GM23338 (cell line): ENCODE measurements at regions not wholly inside any gene's neighbourhood (a gene's known extent, or its start where the extent isn't known, plus 50 kb on each side); places are given as distances from the start of the nearest gene placed in this dataset.

Experiments used
- ATAC-seq: fragments of 200-7000 bp; cut with Tn5 transposase; 3 replicates; pipeline ENCODE4 v1.9.1; 2020
- DNase-seq: peaks from one replicate; pipeline ENCODE4 v3.0.0-alpha.2; 2015; ENCODE audit warnings: low spot score
- H2AFZ ChIP-seq: fragments of 200-600 bp; sonication (generic); 2 replicates; pipeline ENCODE4 v1.8.0; 2016; ENCODE audit warnings: antibody characterized with exemption, mild to moderate bottlenecking, moderate library complexity
- H3F3A ChIP-seq: fragments of 200-600 bp; sonication (generic); replicated peaks from 2 replicates; pipeline ENCODE4 v1.8.0; 2017; ENCODE audit warnings: antibody characterized with exemption, mixed run types, low read depth
- H3K27ac ChIP-seq: fragments of 200-600 bp; sonication (generic); 2 replicates; pipeline ENCODE4 v1.6.1; 2016; ENCODE audit warnings: low read depth
- H3K27me3 ChIP-seq: fragments of 200-600 bp; sonication (generic); 2 replicates; pipeline ENCODE4 v1.8.0; 2016; ENCODE audit warnings: mild to moderate bottlenecking, mixed run types, moderate library complexity; ENCODE audit not compliant: insufficient read depth
- H3K36me3 ChIP-seq: fragments of 200-600 bp; sonication (generic); 2 replicates; pipeline ENCODE4 v1.8.0; 2016; ENCODE audit warnings: mild to moderate bottlenecking; ENCODE audit not compliant: insufficient read depth
- H3K4me1 ChIP-seq: fragments of 200-600 bp; sonication (generic); 2 replicates; pipeline ENCODE4 v1.8.0; 2016; ENCODE audit warnings: mild to moderate bottlenecking, moderate library complexity; ENCODE audit not compliant: insufficient read depth
- H3K4me2 ChIP-seq: fragments of 200-600 bp; sonication (generic); 2 replicates; pipeline ENCODE4 v1.7.1; 2017; ENCODE audit warnings: mixed run types
- H3K4me3 ChIP-seq: fragments of 200-600 bp; sonication (generic); 2 replicates; pipeline ENCODE4 v1.6.1; 2016; ENCODE audit warnings: mixed run types
- H3K79me2 ChIP-seq: fragments of 200-600 bp; sonication (generic); replicated peaks from 2 replicates; pipeline ENCODE4 v1.8.0; 2017; ENCODE audit warnings: mild to moderate bottlenecking; ENCODE audit not compliant: insufficient read depth
- H3K9me2 ChIP-seq: fragments of 200-600 bp; sonication (generic); 2 replicates; pipeline ENCODE4 v1.8.0; 2017; ENCODE audit not compliant: insufficient read depth
- H4K20me1 ChIP-seq: fragments of 200-600 bp; sonication (generic); replicated peaks from 2 replicates; pipeline ENCODE4 v1.8.0; 2017; ENCODE audit warnings: mild to moderate bottlenecking; ENCODE audit not compliant: insufficient read depth
- H3K27ac Mint-ChIP-seq: 2 replicates; pipeline ENCODE4 v1.8.0; 2020; ENCODE audit warnings: inconsistent platforms, mild to moderate bottlenecking, moderate library complexity, mixed read lengths
- H3K27me3 Mint-ChIP-seq: 3 replicates; pipeline ENCODE4 v1.8.0; 2022; ENCODE audit warnings: low read depth, mild to moderate bottlenecking, moderate library complexity, mixed read lengths, inconsistent platforms; ENCODE audit not compliant: insufficient read depth, poor library complexity
- H3K36me3 Mint-ChIP-seq: 3 replicates; pipeline ENCODE4 v1.8.0; 2021; ENCODE audit warnings: low read depth, mild to moderate bottlenecking, inconsistent platforms, moderate library complexity, mixed read lengths
- H3K4me1 Mint-ChIP-seq: 3 replicates; pipeline ENCODE4 v1.8.0; 2020; ENCODE audit warnings: mild to moderate bottlenecking, inconsistent platforms, mixed read lengths
- H3K4me3 Mint-ChIP-seq: 3 replicates; pipeline ENCODE4 v1.8.0; 2021; ENCODE audit warnings: moderate library complexity, mild to moderate bottlenecking, inconsistent platforms, mixed read lengths
- H3K9me3 Mint-ChIP-seq: 3 replicates; pipeline ENCODE4 v1.8.0; 2020; ENCODE audit warnings: moderate library complexity, mild to moderate bottlenecking, inconsistent platforms, mixed read lengths
- CREB1 ChIP-seq: fragments of 250-450 bp; sonication (Bioruptor Pico); IDR thresholded peaks from 2 replicates; pipeline ENCODE4 v1.5.0; 2020; ENCODE audit warnings: low read depth, mild to moderate bottlenecking, moderate library complexity
- ETS1 ChIP-seq: IDR thresholded peaks from 2 replicates; pipeline ENCODE4 v1.6.1; 2016; ENCODE audit warnings: antibody characterized with exemption
- EZH2phosphoT487 ChIP-seq: fragments of 200-600 bp; sonication (generic); IDR thresholded peaks from one replicate; pipeline ENCODE4 v1.8.1; 2018; ENCODE audit warnings: antibody characterized with exemption; ENCODE audit not compliant: unreplicated experiment
- POLR2AphosphoS5 ChIP-seq: IDR thresholded peaks from 2 replicates; pipeline ENCODE4 v1.6.1; 2016; ENCODE audit warnings: antibody characterized with exemption, low read depth
- REST ChIP-seq: IDR thresholded peaks from one replicate; pipeline ENCODE4 v1.6.1; 2018; ENCODE audit warnings: antibody characterized with exemption; ENCODE audit not compliant: unreplicated experiment
- STAT1 ChIP-seq: IDR thresholded peaks from one replicate; pipeline ENCODE4 v1.6.1; 2016; ENCODE audit warnings: antibody characterized with exemption; ENCODE audit not compliant: unreplicated experiment
- ZNF114 ChIP-seq: fragments of 250-450 bp; sonication (Bioruptor Pico); IDR thresholded peaks from 2 replicates; pipeline ENCODE4 v1.5.0; 2020; ENCODE audit warnings: mild to moderate bottlenecking, moderate library complexity
- TF ChIP-seq, protein P1 (sequence below): fragments of 250-450 bp; sonication (Bioruptor Pico); IDR thresholded peaks from 2 replicates; pipeline ENCODE4 v1.5.0; 2020; ENCODE audit warnings: mild to moderate bottlenecking, moderate library complexity

DNA sequence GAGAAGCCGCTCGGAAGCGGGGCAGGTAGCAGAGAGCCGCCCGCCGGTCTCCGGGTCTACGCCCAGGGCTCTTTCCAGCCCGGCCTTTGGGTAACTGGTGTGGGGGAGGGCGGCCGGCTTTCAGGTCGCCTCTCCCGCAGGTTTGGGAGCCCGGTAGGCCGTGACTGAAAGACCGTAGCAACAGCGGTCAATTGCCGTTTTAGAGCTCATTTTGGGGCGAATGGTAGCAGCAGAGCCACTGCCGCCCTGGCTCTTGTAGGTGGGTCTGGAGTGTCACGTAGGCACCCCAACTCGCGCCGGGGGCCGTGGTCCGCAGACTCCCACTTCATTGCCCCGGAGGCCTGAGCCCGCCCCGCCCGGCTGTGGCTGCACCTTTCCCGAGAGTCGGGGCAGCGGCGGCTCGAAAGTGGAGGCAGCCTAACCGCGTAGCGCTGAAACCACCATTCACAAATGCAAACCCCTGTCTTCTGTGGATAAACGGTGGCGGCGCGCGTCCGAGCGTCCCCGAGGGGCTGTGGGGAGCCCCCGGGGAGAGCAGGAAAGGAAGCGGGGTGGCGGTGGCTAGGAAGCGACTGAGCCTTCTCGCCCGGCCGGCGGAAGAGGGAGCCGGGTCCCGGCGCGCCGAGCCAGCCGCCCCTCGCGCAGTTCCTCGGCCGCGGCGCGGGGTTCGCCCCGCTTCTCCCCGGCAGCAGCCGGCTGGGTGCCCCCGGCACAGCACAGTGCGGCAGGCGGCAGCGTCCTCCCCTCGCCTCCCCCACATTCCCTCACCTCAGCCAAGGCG lies 2185.1 kb upstream of the TENM3 start (continued):
- TF ChIP-seq REST: no peak

- Histone ChIP-seq H3K79me2 (no peaks in the 10 kb centered on the region), H3F3A (no peaks in the 10 kb centered on the region), H3K9me2 (no peaks in the 10 kb centered on the region), H3K4me3 (peak overlapping the region; percentile 92), H3K4me1 (peaks cover 5% of the 10 kb centered on the region), H3K36me3 (no peaks in the 10 kb centered on the region), H3K4me2 (peak overlapping the region; percentile 99), H3K27ac (no peak overlapping the region), H4K20me1 (no peaks in the 10 kb centered on the region), H2AFZ (peak overlapping the region; percentile 99; the same call in 1 of the 2 replicates), H3K27me3 (peaks cover 33% of the 10 kb centered on the region)
- H3K9me3 Mint-ChIP-seq: no peaks in the 10 kb centered on the region
- H3K4me1 Mint-ChIP-seq: peaks cover 18% of the 10 kb centered on the region
- DNase-seq (peak; percentile 89), ATAC-seq (peak; percentile 57)
- H3K4me3 Mint-ChIP-seq: peak overlapping the region; percentile 93
- H3K27ac Mint-ChIP-seq: no peak overlapping the region
- H3K27me3 Mint-ChIP-seq: peaks cover 17% of the 10 kb centered on the region
- H3K36me3 Mint-ChIP-seq: no peaks in the 10 kb centered on the region; the same call in 2 of the 3 replicates
- TF ChIP-seq STAT1 (no peak), REST (no peak), EZH2phosphoT487 (no peak), ZNF114 (CRISPR knock-in tag) (no peak), POLR2AphosphoS5 (no peak), CREB1 (CRISPR knock-in tag) (no peak), ETS1 (no peak)
- TF ChIP-seq, protein P1, sequence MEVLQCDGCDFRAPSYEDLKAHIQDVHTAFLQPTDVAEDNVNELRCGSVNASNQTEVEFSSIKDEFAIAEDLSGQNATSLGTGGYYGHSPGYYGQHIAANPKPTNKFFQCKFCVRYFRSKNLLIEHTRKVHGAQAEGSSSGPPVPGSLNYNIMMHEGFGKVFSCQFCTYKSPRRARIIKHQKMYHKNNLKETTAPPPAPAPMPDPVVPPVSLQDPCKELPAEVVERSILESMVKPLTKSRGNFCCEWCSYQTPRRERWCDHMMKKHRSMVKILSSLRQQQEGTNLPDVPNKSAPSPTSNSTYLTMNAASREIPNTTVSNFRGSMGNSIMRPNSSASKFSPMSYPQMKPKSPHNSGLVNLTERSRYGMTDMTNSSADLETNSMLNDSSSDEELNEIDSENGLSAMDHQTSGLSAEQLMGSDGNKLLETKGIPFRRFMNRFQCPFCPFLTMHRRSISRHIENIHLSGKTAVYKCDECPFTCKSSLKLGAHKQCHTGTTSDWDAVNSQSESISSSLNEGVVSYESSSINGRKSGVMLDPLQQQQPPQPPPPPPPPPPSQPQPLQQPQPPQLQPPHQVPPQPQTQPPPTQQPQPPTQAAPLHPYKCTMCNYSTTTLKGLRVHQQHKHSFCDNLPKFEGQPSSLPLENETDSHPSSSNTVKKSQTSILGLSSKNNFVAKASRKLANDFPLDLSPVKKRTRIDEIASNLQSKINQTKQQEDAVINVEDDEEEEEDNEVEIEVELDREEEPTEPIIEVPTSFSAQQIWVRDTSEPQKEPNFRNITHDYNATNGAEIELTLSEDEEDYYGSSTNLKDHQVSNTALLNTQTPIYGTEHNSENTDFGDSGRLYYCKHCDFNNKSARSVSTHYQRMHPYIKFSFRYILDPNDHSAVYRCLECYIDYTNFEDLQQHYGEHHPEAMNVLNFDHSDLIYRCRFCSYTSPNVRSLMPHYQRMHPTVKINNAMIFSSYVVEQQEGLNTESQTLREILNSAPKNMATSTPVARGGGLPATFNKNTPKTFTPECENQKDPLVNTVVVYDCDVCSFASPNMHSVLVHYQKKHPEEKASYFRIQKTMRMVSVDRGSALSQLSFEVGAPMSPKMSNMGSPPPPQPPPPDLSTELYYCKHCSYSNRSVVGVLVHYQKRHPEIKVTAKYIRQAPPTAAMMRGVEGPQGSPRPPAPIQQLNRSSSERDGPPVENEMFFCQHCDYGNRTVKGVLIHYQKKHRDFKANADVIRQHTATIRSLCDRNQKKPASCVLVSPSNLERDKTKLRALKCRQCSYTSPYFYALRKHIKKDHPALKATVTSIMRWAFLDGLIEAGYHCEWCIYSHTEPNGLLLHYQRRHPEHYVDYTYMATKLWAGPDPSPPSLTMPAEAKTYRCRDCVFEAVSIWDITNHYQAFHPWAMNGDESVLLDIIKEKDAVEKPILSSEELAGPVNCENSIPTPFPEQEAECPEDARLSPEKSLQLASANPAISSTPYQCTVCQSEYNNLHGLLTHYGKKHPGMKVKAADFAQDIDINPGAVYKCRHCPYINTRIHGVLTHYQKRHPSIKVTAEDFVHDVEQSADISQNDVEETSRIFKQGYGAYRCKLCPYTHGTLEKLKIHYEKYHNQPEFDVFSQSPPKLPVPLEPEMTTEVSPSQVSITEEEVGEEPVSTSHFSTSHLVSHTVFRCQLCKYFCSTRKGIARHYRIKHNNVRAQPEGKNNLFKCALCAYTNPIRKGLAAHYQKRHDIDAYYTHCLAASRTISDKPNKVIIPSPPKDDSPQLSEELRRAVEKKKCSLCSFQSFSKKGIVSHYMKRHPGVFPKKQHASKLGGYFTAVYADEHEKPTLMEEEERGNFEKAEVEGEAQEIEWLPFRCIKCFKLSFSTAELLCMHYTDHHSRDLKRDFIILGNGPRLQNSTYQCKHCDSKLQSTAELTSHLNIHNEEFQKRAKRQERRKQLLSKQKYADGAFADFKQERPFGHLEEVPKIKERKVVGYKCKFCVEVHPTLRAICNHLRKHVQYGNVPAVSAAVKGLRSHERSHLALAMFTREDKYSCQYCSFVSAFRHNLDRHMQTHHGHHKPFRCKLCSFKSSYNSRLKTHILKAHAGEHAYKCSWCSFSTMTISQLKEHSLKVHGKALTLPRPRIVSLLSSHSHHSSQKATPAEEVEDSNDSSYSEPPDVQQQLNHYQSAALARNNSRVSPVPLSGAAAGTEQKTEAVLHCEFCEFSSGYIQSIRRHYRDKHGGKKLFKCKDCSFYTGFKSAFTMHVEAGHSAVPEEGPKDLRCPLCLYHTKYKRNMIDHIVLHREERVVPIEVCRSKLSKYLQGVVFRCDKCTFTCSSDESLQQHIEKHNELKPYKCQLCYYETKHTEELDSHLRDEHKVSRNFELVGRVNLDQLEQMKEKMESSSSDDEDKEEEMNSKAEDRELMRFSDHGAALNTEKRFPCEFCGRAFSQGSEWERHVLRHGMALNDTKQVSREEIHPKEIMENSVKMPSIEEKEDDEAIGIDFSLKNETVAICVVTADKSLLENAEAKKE (CRISPR knock-in tag): no peak
These were observed 2184.4 kb upstream of the TENM3 start for GRCh38 chr4:180058691-180059215.
